ENCODE measurements at regions not wholly inside any gene's neighbourhood (a gene's known extent, or its start where the extent isn't known, plus 50 kb on each side); places are given as distances from the start of the nearest gene placed in this dataset.

GRCh38 chr7:25950488-25951413 is 201.2 kb upstream of the NFE2L3 start:
- DNase-seq (ENCODE audit: low spot score), result peak; percentile 95

- no peak for DNase-seq (ENCODE audit: low spot score)
Observed at GRCh38 chr7:25951414-25952260, 200.4 kb upstream of the NFE2L3 start.

GRCh38 chr7:25952261-25953057 is 199.5 kb upstream of the NFE2L3 start:
- DNase-seq (ENCODE audit: low spot score), result no peak

GRCh38 chr7:25953859-25954258 is 198.1 kb upstream of the NFE2L3 start:
- DNase-seq (ENCODE audit: low spot score), result no peak

- DNase-seq (ENCODE audit: low spot score), result no peak
Observed at GRCh38 chr7:25954395-25954794, 197.6 kb upstream of the NFE2L3 start.

GRCh38 chr7:25959168-25959734 is 192.7 kb upstream of the NFE2L3 start:
- no peak for DNase-seq (ENCODE audit: low spot score)

- DNase-seq (ENCODE audit: low spot score), result no peak
Observed at GRCh38 chr7:25963733-25964132, 188.3 kb upstream of the NFE2L3 start.

- DNase-seq (ENCODE audit: low spot score), result no peak
Observed at GRCh38 chr7:25964483-25964991, 187.5 kb upstream of the NFE2L3 start.

GRCh38 chr7:25965405-25966123 is 186.4 kb upstream of the NFE2L3 start:
- DNase-seq (ENCODE audit: low spot score), result no peak

- no peak for DNase-seq (ENCODE audit: low spot score)
Observed at GRCh38 chr7:25966469-25966868, 185.5 kb upstream of the NFE2L3 start.

GRCh38 chr7:25967278-25968204 is 184.5 kb upstream of the NFE2L3 start:
- DNase-seq (ENCODE audit: low spot score), result no peak

- DNase-seq (ENCODE audit: low spot score), result no peak
Observed at GRCh38 chr7:25968205-25968993, 183.6 kb upstream of the NFE2L3 start.

- DNase-seq (ENCODE audit: low spot score), result no peak
Observed at GRCh38 chr7:25970356-25970755, 181.6 kb upstream of the NFE2L3 start.

GRCh38 chr7:25970911-25971310 is 181.1 kb upstream of the NFE2L3 start:
- DNase-seq (ENCODE audit: low spot score), result no peak

GRCh38 chr7:25976630-25977029 is 175.4 kb upstream of the NFE2L3 start:
- no peak for DNase-seq (ENCODE audit: low spot score)

- DNase-seq (ENCODE audit: low spot score), result no peak
Observed at GRCh38 chr7:25978466-25978865, 173.5 kb upstream of the NFE2L3 start.

GRCh38 chr7:25979605-25980004 is 172.4 kb upstream of the NFE2L3 start:
- no peak for DNase-seq (ENCODE audit: low spot score)

GRCh38 chr7:25982684-25983083 is 169.3 kb upstream of the NFE2L3 start:
- no peak for DNase-seq (ENCODE audit: low spot score)

- DNase-seq (ENCODE audit: low spot score), result no peak
Observed at GRCh38 chr7:25985196-25985595, 166.8 kb upstream of the NFE2L3 start.
